HCT116 (cell line): ENCODE measurements at regions not wholly inside any gene's neighbourhood (a gene's known extent, or its start where the extent isn't known, plus 50 kb on each side); places are given as distances from the start of the nearest gene placed in this dataset.

Experiments
- ATAC-seq: fragments of 200-7000 bp; cut with Tn5 transposase; 2 replicates; pipeline ENCODE4 v1.9.1; 2020; ENCODE audit warnings: mild to moderate bottlenecking, moderate library complexity
- BruUV-seq: library from RNA; stranded (reverse); fragments of 400-500 nt; replicated peaks from 2 replicates; lab custom pipeline; 2021; lab: Mats Ljungman, UMichigan
- CTCF ChIA-PET: fragments of 300-600 bp; sonication (Branson Sonifier 250); formaldehyde crosslinking; loops from one replicate; lab custom pipeline; 2021; ENCODE audit warnings: antibody characterized with exemption; lab: Charles Lee
- POLR2A ChIA-PET: fragments of 300-600, 350-600 bp; sonication (Branson Sonifier 250); formaldehyde crosslinking; loops from one replicate; lab custom pipeline; 2021; ENCODE audit warnings: antibody characterized with exemption; lab: Charles Lee
- RAD21 ChIA-PET, 2 experiments: fragments of 300-600 bp; sonication (Branson Sonifier 250); formaldehyde crosslinking; loops; one replicate each; lab custom pipeline; 2023; ENCODE audit warnings: low total read pairs in 2 of 2; ENCODE audit not compliant: uncharacterized antibody in 2 of 2, unreplicated experiment in 2 of 2, low non-redundant PET in 1 of 2; lab: Charles Lee
- DNase-seq: peaks from one replicate; pipeline ENCODE4 v3.0.0-alpha.2; 2010; ENCODE audit warnings: low read depth, low spot score
- H2AFZ ChIP-seq: fragments of 200-600 bp; shearing (Covaris generic), sonication (generic); 2 replicates; pipeline ENCODE4 v1.6.1; 2017; ENCODE audit warnings: low read depth, mixed run types, mixed read lengths, antibody characterized with exemption, low read length; ENCODE audit not compliant: poor library complexity, severe bottlenecking
- H3K27ac ChIP-seq: 2 replicates; pipeline ENCODE4 v1.5.1; 2012; ENCODE audit warnings: low read depth, low read length
- H3K27me3 ChIP-seq: fragments of 200-600 bp; sonication (generic); 2 replicates; pipeline ENCODE4 v1.6.1; 2016; ENCODE audit warnings: mixed run types, low read length, mixed read lengths; ENCODE audit not compliant: insufficient read depth
- H3K36me3 ChIP-seq, 2 experiments: fragments of 200-500 bp in 1 of 2; fragments of 200-600 bp in 1 of 2; sonication (Bioruptor generic) in 1 of 2; sonication (generic) in 1 of 2; 2 replicates each; pipeline versions ENCODE4 v1.5.1 to v1.6.1; 2014 to 2016; ENCODE audit warnings: low read length in 2 of 2, inconsistent platforms in 1 of 2, mixed read lengths in 1 of 2, mixed run types in 1 of 2; ENCODE audit not compliant: insufficient read depth in 2 of 2, control insufficient read depth in 1 of 2
- H3K4me1 ChIP-seq, 2 experiments: fragments of 200-600 bp in 1 of 2; sonication (generic) in 1 of 2; 2 replicates each; pipeline versions ENCODE4 v1.5.1 to v1.6.1; 2012 to 2017; ENCODE audit warnings: low read length in 2 of 2, inconsistent platforms in 1 of 2, mild to moderate bottlenecking in 1 of 2, mixed read lengths in 1 of 2, mixed run types in 1 of 2, moderate library complexity in 1 of 2; ENCODE audit not compliant: insufficient read depth in 2 of 2, control insufficient read depth in 1 of 2
- H3K4me2 ChIP-seq: fragments of 200-600 bp; sonication (generic); 2 replicates; pipeline ENCODE4 v1.6.1; 2017; ENCODE audit warnings: mixed run types, low read length, mixed read lengths
- H3K4me3 ChIP-seq, 2 experiments: fragments of 200-600 bp in 1 of 2; sonication (generic) in 1 of 2; replicated peaks in 1 of 2; 2 replicates each; pipeline ENCODE4 v1.5.1; 2011 to 2016; ENCODE audit warnings: low read length in 2 of 2, control low read depth in 1 of 2, low read depth in 1 of 2, mild to moderate bottlenecking in 1 of 2, mixed read lengths in 1 of 2, mixed run types in 1 of 2
- H3K79me2 ChIP-seq: fragments of 200-600 bp; sonication (generic); 2 replicates; pipeline ENCODE4 v1.6.1; 2017; ENCODE audit warnings: mild to moderate bottlenecking, mixed run types, low read length, moderate library complexity, mixed read lengths; ENCODE audit not compliant: insufficient read depth
- H3K9ac ChIP-seq: fragments of 200-600 bp; sonication (generic); 2 replicates; pipeline ENCODE4 v1.6.1; 2016; ENCODE audit warnings: low read length, mixed read lengths
- H3K9me2 ChIP-seq: fragments of 200-600 bp; sonication (generic), shearing (Covaris generic); 2 replicates; pipeline ENCODE4 v1.6.1; 2017; ENCODE audit warnings: mixed run types, mild to moderate bottlenecking, moderate library complexity; ENCODE audit not compliant: insufficient read depth
- H3K9me3 ChIP-seq, 2 experiments: fragments of 200-500 bp in 1 of 2; fragments of 200-600 bp in 1 of 2; sonication (Bioruptor generic) in 1 of 2; sonication (generic) in 1 of 2; 2 replicates each; pipeline ENCODE4 v1.6.1; 2014 to 2017; ENCODE audit warnings: low read length in 2 of 2, mixed read lengths in 2 of 2, inconsistent platforms in 1 of 2, low read depth in 1 of 2, mild to moderate bottlenecking in 1 of 2, mixed run types in 1 of 2, moderate library complexity in 1 of 2; ENCODE audit not compliant: control insufficient read depth in 1 of 2, insufficient read depth in 1 of 2
- H4K20me1 ChIP-seq: fragments of 200-600 bp; sonication (generic), shearing (Covaris generic); 2 replicates; pipeline ENCODE4 v1.6.1; 2017; ENCODE audit warnings: mixed run types, mild to moderate bottlenecking, moderate library complexity; ENCODE audit not compliant: insufficient read depth
- ATF3 ChIP-seq: IDR thresholded peaks from 2 replicates; pipeline ENCODE4 v1.6.1; 2012
- CEBPB ChIP-seq: IDR thresholded peaks from 2 replicates; pipeline ENCODE4 v1.6.1; 2012; ENCODE audit warnings: low read depth
- FOSL1 ChIP-seq: IDR thresholded peaks from 2 replicates; pipeline ENCODE4 v1.6.1; 2012; ENCODE audit warnings: low read depth
- MAX ChIP-seq: IDR thresholded peaks from 2 replicates; pipeline ENCODE4 v1.6.1; 2012
- POLR2A ChIP-seq: IDR thresholded peaks from 2 replicates; pipeline ENCODE4 v1.7.0; 2011; ENCODE audit warnings: borderline replicate concordance; ENCODE audit not compliant: insufficient read depth, insufficient read length; ENCODE audit errors: extremely low read depth
- RAD21 ChIP-seq: IDR thresholded peaks from 2 replicates; pipeline ENCODE4 v1.6.1; 2012; ENCODE audit warnings: low read depth, mild to moderate bottlenecking
- SIN3A ChIP-seq: IDR thresholded peaks from 2 replicates; pipeline ENCODE4 v1.6.1; 2012; ENCODE audit warnings: low read depth
- SRF ChIP-seq: IDR thresholded peaks from 2 replicates; pipeline ENCODE4 v1.6.1; 2012; ENCODE audit warnings: low read depth
- intact Hi-C: fragments of 100-400 bp; cut with micrococcal nuclease; formaldehyde crosslinking; loops from 2 replicates; pipeline ENCODE4 v1.10.0; 2022

- H3K27me3 ChIP-seq, result no peaks in the 10 kb centered on the region
- ChIA-PET RAD21 (no interaction called here), CTCF (no interaction called here)
- H4K20me1 ChIP-seq, result no peaks in the 10 kb centered on the region
- no peaks in the 10 kb centered on the region for H3K36me3 ChIP-seq
- H3K4me2 ChIP-seq, result peak overlapping the region; percentile 8; the same call in 1 of the 2 replicates
- no peaks in the 10 kb centered on the region for H3K79me2 ChIP-seq
- TF ChIP-seq CEBPB, result no peak
- TF ChIP-seq POLR2A, result no peak
- no peak for TF ChIP-seq SRF
- no peak for TF ChIP-seq FOSL1
- TF ChIP-seq RAD21, result no peak
- TF ChIP-seq, all 23 proteins: peak for 0
- ATAC-seq, result no peak
- H2AFZ ChIP-seq, result no peak overlapping the region
- intact Hi-C loops, result no loop called here
- no peak overlapping the region for H3K27ac ChIP-seq
- no peaks in the 10 kb centered on the region for H3K9me2 ChIP-seq
- no peak for DNase-seq
- no TSS peak for BruUV-seq
- H3K9me3 ChIP-seq, result no peaks in the 10 kb centered on the region
- POLR2A ChIA-PET, result interaction anchor here (1.1 kb wide), 1 partner anchor 103 kb away, joined by 3 read pairs; no protein-coding TSS in a partner anchor
- H3K4me3 ChIP-seq, result no peak overlapping the region
- H3K4me1 ChIP-seq, result peaks cover 6% of the 10 kb centered on the region in 2 experiments; a peak in 2 of 4 replicates
- no peak overlapping the region for H3K9ac ChIP-seq
Observed at GRCh38 chr20:50346374-50347283, 156.0 kb downstream of the CEBPB start.

GRCh38 chr20:50347284-50348063 lies 156.8 kb downstream of the CEBPB start:
- H3K4me1 ChIP-seq, result peaks cover 6% of the 10 kb centered on the region in 2 experiments; a peak in 2 of 4 replicates
- no TSS peak for BruUV-seq
- no peak overlapping the region for H3K9ac ChIP-seq
- ATAC-seq (no peak), DNase-seq (no peak)
- ChIA-PET CTCF (no interaction called here), POLR2A (no interaction called here), RAD21 (no interaction called here)
- no peaks in the 10 kb centered on the region for H3K79me2 ChIP-seq
- no peaks in the 10 kb centered on the region for H3K36me3 ChIP-seq
- H4K20me1 ChIP-seq, result no peaks in the 10 kb centered on the region
- TF ChIP-seq MAX, result no peak
- no peak for TF ChIP-seq ATF3
- no peak for TF ChIP-seq SIN3A
- no peak overlapping the region for H2AFZ ChIP-seq
- H3K4me2 ChIP-seq, result no peak overlapping the region
- H3K27ac ChIP-seq, result no peak overlapping the region
- H3K9me3 ChIP-seq, result no peaks in the 10 kb centered on the region
- no peaks in the 10 kb centered on the region for H3K9me2 ChIP-seq
- no peak overlapping the region for H3K4me3 ChIP-seq
- intact Hi-C loops, result no loop called here
- H3K27me3 ChIP-seq, result no peaks in the 10 kb centered on the region
